ENCODE measurements at regions not wholly inside any gene's neighbourhood (a gene's known extent, or its start where the extent isn't known, plus 50 kb on each side); places are given as distances from the start of the nearest gene placed in this dataset.

GRCh38 chr21:27365394-27365793, 398.5 kb upstream of the ADAMTS5 start:
- H3K4me3 ChIP-seq (replicated peaks in 1 of 3; ENCODE audit: low read depth in 2 of 3, low read length in 3 of 3), result no peak overlapping the region
- H3K4me1 ChIP-seq (ENCODE audit: control insufficient read depth in 1 of 2, insufficient read depth in 2 of 2, low read length in 2 of 2), result no peaks in the 10 kb centered on the region
- no peaks in the 10 kb centered on the region for H3K4me1 Mint-ChIP-seq
- no peaks in the 10 kb centered on the region for H4K20me1 ChIP-seq (ENCODE audit: insufficient read depth, low read length)
- H3K36me3 ChIP-seq (replicated peaks in 1 of 2; ENCODE audit: control insufficient read depth in 1 of 2, insufficient read depth in 2 of 2, low read length in 2 of 2), result no peaks in the 10 kb centered on the region
- no peak for DNase-seq
- peaks cover 0 to 10% (median 3%) of the 10 kb centered on the region in 7 donors for H3K9me3 Mint-ChIP-seq
- no peak overlapping the region for H3K4me3 Mint-ChIP-seq
- no peak overlapping the region for H3K4me2 ChIP-seq (replicated peaks; ENCODE audit: extremely low read depth, low read length, poor library complexity, severe bottlenecking)
- H2AFZ ChIP-seq (ENCODE audit: insufficient read depth, low read depth, low read length, poor library complexity, severe bottlenecking), result no peak overlapping the region
- no peak overlapping the region for H3K9ac ChIP-seq (ENCODE audit: insufficient read depth, low read length, poor library complexity, severe bottlenecking)
- H3K36me3 Mint-ChIP-seq, result no peaks in the 10 kb centered on the region
- intact Hi-C loops (cut with micrococcal nuclease), result no loop called here
- peaks cover 5 to 6% of the 10 kb centered on the region in 2 donors for H3K9me3 ChIP-seq (replicated peaks in 1 of 2; ENCODE audit: control insufficient read depth in 1 of 2, insufficient read depth in 1 of 2, low read length in 2 of 2)
- H3K79me2 ChIP-seq (ENCODE audit: insufficient read depth, low read length), result no peaks in the 10 kb centered on the region
- no peak overlapping the region for H3K27ac ChIP-seq (ENCODE audit: low read depth in 1 of 2, low read length in 2 of 2)
- TF ChIP-seq CTCF (IDR thresholded peaks at IDR 0.05), result no peak
- no peaks in the 10 kb centered on the region for H3K27me3 ChIP-seq (ENCODE audit: control insufficient read depth in 2 of 2, insufficient read depth in 2 of 2, low read length in 2 of 2)
- H3K27ac Mint-ChIP-seq, result no peak overlapping the region
- no peaks in the 10 kb centered on the region for H3K27me3 Mint-ChIP-seq (ENCODE audit: low read depth in 3 of 3)

- no peak overlapping the region for H3K27ac Mint-ChIP-seq
- no peaks in the 10 kb centered on the region for H3K36me3 Mint-ChIP-seq
- H2AFZ ChIP-seq (ENCODE audit: insufficient read depth, low read depth, low read length, poor library complexity, severe bottlenecking), result no peak overlapping the region
- no peak overlapping the region for H3K4me3 ChIP-seq (replicated peaks in 1 of 3; ENCODE audit: low read depth in 2 of 3, low read length in 3 of 3)
- peaks cover 4 to 5% of the 10 kb centered on the region in 2 donors for H3K9me3 ChIP-seq (replicated peaks in 1 of 2; ENCODE audit: control insufficient read depth in 1 of 2, insufficient read depth in 1 of 2, low read length in 2 of 2)
- no peak overlapping the region for H3K4me3 Mint-ChIP-seq
- H3K9ac ChIP-seq (ENCODE audit: insufficient read depth, low read length, poor library complexity, severe bottlenecking), result no peak overlapping the region
- no peaks in the 10 kb centered on the region for H3K4me1 ChIP-seq (ENCODE audit: control insufficient read depth in 1 of 2, insufficient read depth in 2 of 2, low read length in 2 of 2)
- H3K4me2 ChIP-seq (replicated peaks; ENCODE audit: extremely low read depth, low read length, poor library complexity, severe bottlenecking), result no peak overlapping the region
- H3K27me3 Mint-ChIP-seq (ENCODE audit: low read depth in 3 of 3), result no peaks in the 10 kb centered on the region
- DNase-seq, result no peak
- no peaks in the 10 kb centered on the region for H3K27me3 ChIP-seq (ENCODE audit: control insufficient read depth in 2 of 2, insufficient read depth in 2 of 2, low read length in 2 of 2)
- H3K9me3 Mint-ChIP-seq, result peaks cover 0 to 10% (median 3%) of the 10 kb centered on the region in 7 donors
- no peaks in the 10 kb centered on the region for H3K36me3 ChIP-seq (replicated peaks in 1 of 2; ENCODE audit: control insufficient read depth in 1 of 2, insufficient read depth in 2 of 2, low read length in 2 of 2)
- no peaks in the 10 kb centered on the region for H3K79me2 ChIP-seq (ENCODE audit: insufficient read depth, low read length)
- intact Hi-C loops (cut with micrococcal nuclease), result no loop called here
- TF ChIP-seq CTCF (IDR thresholded peaks at IDR 0.05), result no peak
- no CpG with 5 or more reads among the region's 3 CpGs for WGBS (ENCODE audit: insufficient coverage)
- no peak overlapping the region for H3K27ac ChIP-seq (ENCODE audit: low read depth in 1 of 2, low read length in 2 of 2)
- H4K20me1 ChIP-seq (ENCODE audit: insufficient read depth, low read length), result no peaks in the 10 kb centered on the region
- no peaks in the 10 kb centered on the region for H3K4me1 Mint-ChIP-seq
These were observed 397.0 kb upstream of the ADAMTS5 start for GRCh38 chr21:27363719-27364477.
